ENCODE measurements at regions not wholly inside any gene's neighbourhood (a gene's known extent, or its start where the extent isn't known, plus 50 kb on each side); places are given as distances from the start of the nearest gene placed in this dataset.

DNA sequence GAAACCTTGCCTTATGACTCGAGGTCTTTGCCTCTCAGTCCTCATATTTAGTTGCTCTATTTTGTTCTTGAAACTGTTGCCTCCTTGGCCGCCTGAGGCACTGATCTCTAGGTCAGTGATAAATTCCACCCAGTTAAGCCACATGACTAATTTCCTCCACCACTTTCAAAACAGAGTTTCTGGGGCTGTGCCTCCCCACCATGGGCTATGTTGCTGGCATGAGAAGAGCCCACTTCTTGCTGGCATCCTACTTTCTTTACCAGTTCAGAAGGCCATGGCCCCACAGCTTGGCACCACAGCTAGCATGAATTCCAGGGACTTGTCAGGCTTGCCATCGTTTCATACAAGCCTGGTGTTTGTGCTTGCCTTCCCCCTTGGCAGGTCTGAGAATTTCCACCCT, 361.4 kb upstream of the JAG1 start:
- H4K20me1 ChIP-seq (ENCODE audit: insufficient read depth): no peaks in the 10 kb centered on the region
- no peaks in the 10 kb centered on the region for H3K79me2 ChIP-seq (ENCODE audit: insufficient read depth)
- no peak overlapping the region for H3K4me3 ChIP-seq (ENCODE audit: low read depth in 2 of 2, low read length in 1 of 2)
- WGBS (ENCODE audit: low lambda C conversion rate): 63% methylated on average over 3 of the region's 3 CpGs
- POLR2A ChIA-PET: no interaction called here
- CTCF ChIA-PET: interaction anchor here (1.3 kb wide), 1 partner anchor 10 kb away, joined by 3 read pairs; no protein-coding TSS in a partner anchor
- DNase-seq: no peak
- no peak overlapping the region for H2AFZ ChIP-seq (ENCODE audit: low read depth)
- no peaks in the 10 kb centered on the region for H3K9me2 ChIP-seq
- no peaks in the 10 kb centered on the region for H3F3A ChIP-seq (replicated peaks; ENCODE audit: insufficient read depth)
- H3K36me3 ChIP-seq (replicated peaks in 1 of 2; ENCODE audit: control insufficient read depth in 1 of 2, insufficient read depth in 2 of 2, low read length in 1 of 2): no peaks in the 10 kb centered on the region
- H3K4me1 ChIP-seq (ENCODE audit: control insufficient read depth in 1 of 2, insufficient read depth in 2 of 2, low read depth in 1 of 2, low read length in 1 of 2): no peaks in the 10 kb centered on the region
- TF ChIP-seq FOSL2 (IDR thresholded peaks at IDR 0.05; ENCODE audit: borderline replicate concordance, low read depth) (no peak), EP300 (IDR thresholded peaks at IDR 0.05; ENCODE audit: borderline replicate concordance in 1 of 2, low read depth in 1 of 2, low read length in 1 of 2) (no peak), MXI1 (IDR thresholded peaks at IDR 0.05; ENCODE audit: low read depth, low read length) (no peak), EZH2phosphoT487 (IDR thresholded peaks at IDR 0.05; ENCODE audit: borderline replicate concordance, low read depth) (no peak), JUND (IDR thresholded peaks at IDR 0.05) (no peak), TCF12 (IDR thresholded peaks at IDR 0.05) (no peak), TAF1 (IDR thresholded peaks at IDR 0.05; ENCODE audit: borderline replicate concordance, low read depth, low read length) (no peak), GATA2 (CRISPR knock-in tag; IDR thresholded peaks at IDR 0.05) (no peak), RXRA (IDR thresholded peaks at IDR 0.05; ENCODE audit: borderline replicate concordance, low read depth) (no peak), NRF1 (IDR thresholded peaks at IDR 0.05; ENCODE audit: low read depth, low read length) (no peak)
- TF ChIP-seq, protein P1, sequence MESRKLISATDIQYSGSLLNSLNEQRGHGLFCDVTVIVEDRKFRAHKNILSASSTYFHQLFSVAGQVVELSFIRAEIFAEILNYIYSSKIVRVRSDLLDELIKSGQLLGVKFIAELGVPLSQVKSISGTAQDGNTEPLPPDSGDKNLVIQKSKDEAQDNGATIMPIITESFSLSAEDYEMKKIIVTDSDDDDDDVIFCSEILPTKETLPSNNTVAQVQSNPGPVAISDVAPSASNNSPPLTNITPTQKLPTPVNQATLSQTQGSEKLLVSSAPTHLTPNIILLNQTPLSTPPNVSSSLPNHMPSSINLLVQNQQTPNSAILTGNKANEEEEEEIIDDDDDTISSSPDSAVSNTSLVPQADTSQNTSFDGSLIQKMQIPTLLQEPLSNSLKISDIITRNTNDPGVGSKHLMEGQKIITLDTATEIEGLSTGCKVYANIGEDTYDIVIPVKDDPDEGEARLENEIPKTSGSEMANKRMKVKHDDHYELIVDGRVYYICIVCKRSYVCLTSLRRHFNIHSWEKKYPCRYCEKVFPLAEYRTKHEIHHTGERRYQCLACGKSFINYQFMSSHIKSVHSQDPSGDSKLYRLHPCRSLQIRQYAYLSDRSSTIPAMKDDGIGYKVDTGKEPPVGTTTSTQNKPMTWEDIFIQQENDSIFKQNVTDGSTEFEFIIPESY (IDR thresholded peaks at IDR 0.05; ENCODE audit: borderline replicate concordance, low read depth): no peak
- TF ChIP-seq, protein P2, sequence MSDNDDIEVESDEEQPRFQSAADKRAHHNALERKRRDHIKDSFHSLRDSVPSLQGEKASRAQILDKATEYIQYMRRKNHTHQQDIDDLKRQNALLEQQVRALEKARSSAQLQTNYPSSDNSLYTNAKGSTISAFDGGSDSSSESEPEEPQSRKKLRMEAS (IDR thresholded peaks at IDR 0.05; ENCODE audit: low read depth): no peak
- TF ChIP-seq, protein P3, sequence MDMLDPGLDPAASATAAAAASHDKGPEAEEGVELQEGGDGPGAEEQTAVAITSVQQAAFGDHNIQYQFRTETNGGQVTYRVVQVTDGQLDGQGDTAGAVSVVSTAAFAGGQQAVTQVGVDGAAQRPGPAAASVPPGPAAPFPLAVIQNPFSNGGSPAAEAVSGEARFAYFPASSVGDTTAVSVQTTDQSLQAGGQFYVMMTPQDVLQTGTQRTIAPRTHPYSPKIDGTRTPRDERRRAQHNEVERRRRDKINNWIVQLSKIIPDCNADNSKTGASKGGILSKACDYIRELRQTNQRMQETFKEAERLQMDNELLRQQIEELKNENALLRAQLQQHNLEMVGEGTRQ (IDR thresholded peaks at IDR 0.05; ENCODE audit: borderline replicate concordance, low read depth, low read length): no peak
- no peak overlapping the region for H3K27ac ChIP-seq (ENCODE audit: low read depth in 2 of 2, low read length in 1 of 2)
- no peaks in the 10 kb centered on the region for H3K27me3 ChIP-seq (ENCODE audit: insufficient read depth)
- no peaks in the 10 kb centered on the region for H3K9me3 ChIP-seq
- H3K4me2 ChIP-seq: no peak overlapping the region
- no peak overlapping the region for H3K9ac ChIP-seq

DNA sequence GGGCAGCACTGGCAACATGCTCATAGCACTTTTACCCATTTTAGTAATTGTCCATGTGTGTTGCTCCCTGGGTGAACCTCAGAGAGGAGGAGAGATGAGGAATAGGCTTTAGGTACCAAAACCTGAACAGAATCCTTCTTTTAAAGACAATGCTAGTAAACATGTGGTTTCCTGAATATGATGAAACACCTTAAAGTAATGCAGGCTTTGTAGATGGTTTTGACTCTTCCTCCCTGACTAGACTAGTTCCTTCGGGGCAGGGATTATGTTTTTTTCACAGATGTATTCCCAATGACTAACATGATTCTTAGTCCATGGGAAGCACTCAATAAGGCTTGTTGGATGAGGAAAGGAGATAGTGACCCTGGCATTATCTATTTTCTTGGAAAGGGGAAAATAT, 367.6 kb upstream of the JAG1 start:
- Histone ChIP-seq H4K20me1 (ENCODE audit: insufficient read depth) (no peaks in the 10 kb centered on the region), H3K9me3 (no peaks in the 10 kb centered on the region), H3K4me2 (no peak overlapping the region), H2AFZ (ENCODE audit: low read depth) (no peak overlapping the region), H3K9ac (no peak overlapping the region), H3K27me3 (ENCODE audit: insufficient read depth) (no peaks in the 10 kb centered on the region), H3K36me3 (replicated peaks in 1 of 2; ENCODE audit: control insufficient read depth in 1 of 2, insufficient read depth in 2 of 2, low read length in 1 of 2) (no peaks in the 10 kb centered on the region), H3K4me1 (ENCODE audit: control insufficient read depth in 1 of 2, insufficient read depth in 2 of 2, low read depth in 1 of 2, low read length in 1 of 2) (no peaks in the 10 kb centered on the region), H3K27ac (ENCODE audit: low read depth in 2 of 2, low read length in 1 of 2) (no peak overlapping the region), H3K4me3 (ENCODE audit: low read depth in 2 of 2, low read length in 1 of 2) (no peak overlapping the region), H3F3A (replicated peaks; ENCODE audit: insufficient read depth) (no peaks in the 10 kb centered on the region), H3K9me2 (no peaks in the 10 kb centered on the region), H3K79me2 (ENCODE audit: insufficient read depth) (no peaks in the 10 kb centered on the region)
- whole genome bisulfite sequencing (ENCODE audit: low lambda C conversion rate): 14% methylated on average over 1 of the region's 1 CpG
- no peak for TF ChIP-seq GABPA (IDR thresholded peaks at IDR 0.05; ENCODE audit: low read depth)
- TF ChIP-seq, protein P2 (IDR thresholded peaks at IDR 0.05; ENCODE audit: low read depth): no peak
- no peak for TF ChIP-seq NFIC (IDR thresholded peaks at IDR 0.05; ENCODE audit: borderline replicate concordance)
- POLR2A ChIA-PET: no interaction called here
- CTCF ChIA-PET: no interaction called here
- DNase-seq: no peak
